HUES64 (cell line): ENCODE measurements at regions not wholly inside any gene's neighbourhood (a gene's known extent, or its start where the extent isn't known, plus 50 kb on each side); places are given as distances from the start of the nearest gene placed in this dataset.
"Not testable (repeated sequence)": the region's sequence is repeated elsewhere in the genome, so short reads cannot be mapped to it uniquely, and the experiment has no call there.

Source experiments
- H3K27ac ChIP-seq: 2 replicates; pipeline ENCODE4 v1.7.0; 2013; ENCODE audit warnings: low read depth, low read length, inconsistent platforms
- H3K27me3 ChIP-seq: 2 replicates; pipeline ENCODE4 v1.6.1; 2013; ENCODE audit warnings: mild to moderate bottlenecking, low read length; ENCODE audit not compliant: insufficient read depth
- H3K36me3 ChIP-seq: 2 replicates; pipeline ENCODE4 v1.6.1; 2013; ENCODE audit warnings: mild to moderate bottlenecking, low read length; ENCODE audit not compliant: insufficient read depth
- H3K4me1 ChIP-seq: 2 replicates; pipeline ENCODE4 v1.6.1; 2013; ENCODE audit warnings: mild to moderate bottlenecking, low read length, moderate library complexity; ENCODE audit not compliant: insufficient read depth
- H3K4me3 ChIP-seq: 2 replicates; pipeline ENCODE4 v1.5.1; 2013; ENCODE audit warnings: mild to moderate bottlenecking, low read length, moderate library complexity
- H3K9ac ChIP-seq: 2 replicates; pipeline ENCODE4 v1.6.1; 2013; ENCODE audit warnings: mild to moderate bottlenecking, low read depth, low read length
- H3K9me3 ChIP-seq: 2 replicates; pipeline ENCODE4 v1.6.1; 2013; ENCODE audit warnings: low read depth, low read length; ENCODE audit not compliant: insufficient read depth
- WGBS: fragments of 150-250, 120-280 bp; methylation state at CpG from one replicate; pipeline ENCODE4 v1.1.7; 2013; ENCODE audit warnings: missing lambda C conversion rate; 5-methylcytosine and 5-hydroxymethylcytosine counted together

DNA sequence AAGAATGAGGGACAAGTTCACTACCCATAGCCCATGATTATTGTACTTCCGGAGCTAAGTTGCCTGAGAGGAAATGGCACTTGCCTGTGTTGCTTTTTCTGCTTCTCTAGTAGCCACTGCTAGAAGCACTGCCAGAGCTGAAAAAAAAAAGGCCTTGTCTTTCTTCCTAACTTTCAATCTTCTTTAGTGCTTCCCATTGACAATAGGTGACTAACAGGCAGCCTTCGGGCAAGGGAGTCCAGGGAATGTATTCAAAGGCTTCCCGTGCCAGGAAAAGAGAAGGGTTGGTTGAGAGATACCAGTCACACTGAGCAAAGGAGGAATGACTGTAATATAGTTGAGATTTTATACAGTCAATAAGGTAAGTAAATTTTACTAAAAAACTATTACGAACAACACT lies 242.0 kb downstream of the CALCRL start:
- Histone ChIP-seq H3K4me3 (no peak overlapping the region), H3K9ac (no peak overlapping the region), H3K27ac (no peak overlapping the region), H3K27me3 (no peaks in the 10 kb centered on the region), H3K4me1 (no peaks in the 10 kb centered on the region), H3K9me3 (0 out of 2 replicates have a peak, but pooled peaks cover 4% of the 10 kb centered on the region), H3K36me3 (no peaks in the 10 kb centered on the region)
- WGBS: 80% methylated on average over 3 of the region's 4 CpGs

DNA sequence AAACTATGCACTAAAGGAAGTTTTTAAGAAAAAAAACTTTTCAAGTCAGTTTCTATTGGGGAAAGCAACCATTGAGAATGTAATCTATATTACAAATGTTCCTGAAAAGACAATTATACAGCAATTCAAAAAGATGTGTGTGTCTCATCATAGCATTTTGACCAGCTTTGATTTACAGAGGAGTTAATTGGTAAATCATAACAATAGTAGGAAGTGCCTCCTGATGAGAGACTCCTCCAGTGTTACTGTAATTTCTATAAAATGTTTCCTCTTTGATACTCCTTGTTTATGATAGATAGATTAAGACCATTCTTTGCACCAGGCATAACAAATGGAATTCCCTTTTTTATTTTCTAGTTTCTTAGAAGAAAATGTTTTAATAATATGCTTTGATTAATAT lies 249.9 kb downstream of the CALCRL start:
- Histone ChIP-seq H3K36me3 (no peaks in the 10 kb centered on the region), H3K27ac (no peak overlapping the region), H3K9me3 (no peaks in the 10 kb centered on the region), H3K27me3 (no peaks in the 10 kb centered on the region), H3K4me1 (no peaks in the 10 kb centered on the region), H3K4me3 (no peak overlapping the region), H3K9ac (no peak overlapping the region)

DNA sequence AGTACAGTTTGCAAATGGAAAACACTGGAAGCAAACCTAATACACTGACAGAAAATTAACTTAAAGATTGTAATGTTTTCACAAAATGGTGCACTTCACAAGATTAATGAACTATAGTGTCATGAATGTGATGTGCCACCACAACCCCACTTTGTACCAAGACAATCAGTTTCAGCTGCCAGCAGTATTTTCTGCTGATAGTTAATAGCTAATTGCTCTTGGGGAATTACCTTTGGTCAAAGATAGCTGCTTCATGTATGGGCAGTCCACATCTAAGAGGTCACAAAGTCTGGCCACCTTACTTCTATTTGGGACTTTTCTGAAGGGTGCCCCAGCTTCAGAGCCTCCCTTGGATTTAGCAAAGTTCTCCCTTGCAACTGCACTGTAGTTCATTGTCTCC lies 254.0 kb downstream of the CALCRL start:
- no peaks in the 10 kb centered on the region for H3K4me1 ChIP-seq
- no peak overlapping the region for H3K4me3 ChIP-seq
- H3K27ac ChIP-seq: no peak overlapping the region
- no peaks in the 10 kb centered on the region for H3K9me3 ChIP-seq
- H3K9ac ChIP-seq: no peak overlapping the region
- H3K36me3 ChIP-seq: no peaks in the 10 kb centered on the region
- H3K27me3 ChIP-seq: no peaks in the 10 kb centered on the region

DNA sequence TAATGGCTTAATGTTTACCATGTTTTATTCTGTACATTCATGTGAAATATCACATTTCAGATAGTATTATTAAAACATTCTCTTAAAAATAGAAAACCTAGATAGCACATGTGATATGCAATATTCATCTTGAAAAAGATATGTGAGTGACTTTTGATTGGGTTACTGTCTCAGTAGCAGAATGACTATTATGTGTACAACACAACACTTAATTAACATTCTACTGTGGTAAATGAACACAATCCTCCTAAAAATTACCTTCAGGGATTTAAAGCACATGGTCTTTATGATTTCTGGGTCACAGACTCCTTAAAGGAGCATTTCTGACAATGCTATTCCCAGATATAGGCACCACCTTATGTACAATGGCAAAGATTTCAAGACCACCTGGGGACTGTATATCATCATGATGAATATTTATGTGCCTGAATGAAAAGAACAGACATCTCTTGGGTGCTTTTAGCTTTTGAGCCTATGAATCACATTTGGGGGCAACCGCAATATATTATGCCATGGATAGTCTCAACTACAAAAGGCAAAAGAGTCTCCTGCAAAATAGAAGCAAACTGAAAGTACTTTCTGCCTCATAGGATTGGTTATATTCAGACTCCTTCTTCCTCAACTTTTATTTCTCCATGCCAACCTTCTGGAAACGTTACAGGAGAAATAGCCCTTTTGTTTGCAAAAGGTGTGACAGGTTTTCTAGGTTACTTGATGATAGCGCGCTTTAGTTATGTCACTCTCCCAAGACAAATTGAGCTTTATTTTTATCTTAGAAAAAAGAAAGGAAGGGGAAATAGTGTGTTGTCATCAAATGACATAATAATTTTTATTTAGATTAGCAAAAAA lies 259.0 kb downstream of the CALCRL start:
- H3K4me1 ChIP-seq: no peaks in the 10 kb centered on the region
- H3K9ac ChIP-seq: no peak overlapping the region
- no peaks in the 10 kb centered on the region for H3K9me3 ChIP-seq
- H3K36me3 ChIP-seq: no peaks in the 10 kb centered on the region
- no peak overlapping the region for H3K27ac ChIP-seq
- WGBS: 93% methylated on average over 4 of the region's 4 CpGs
- no peak overlapping the region for H3K4me3 ChIP-seq
- no peaks in the 10 kb centered on the region for H3K27me3 ChIP-seq

DNA sequence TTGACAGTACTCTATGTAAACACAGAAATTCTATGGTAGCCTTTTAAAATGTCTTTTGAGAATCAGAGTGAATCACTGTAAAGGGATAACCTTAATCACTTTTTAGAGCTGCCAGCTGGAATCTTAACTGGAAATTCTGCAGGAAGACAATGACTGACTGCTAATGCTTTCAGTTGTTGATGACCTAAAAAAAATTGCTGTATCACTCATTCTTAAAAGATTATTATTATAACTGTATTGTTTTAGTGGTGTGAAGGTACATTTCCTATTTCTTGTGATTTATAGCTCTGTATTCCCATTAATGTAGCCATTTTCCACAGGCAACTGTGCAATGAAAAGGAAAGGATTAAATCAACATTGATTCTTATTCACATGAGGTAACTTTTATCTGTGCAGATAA lies 260.5 kb downstream of the CALCRL start:
- no peaks in the 10 kb centered on the region for H3K36me3 ChIP-seq
- H3K4me1 ChIP-seq: no peaks in the 10 kb centered on the region
- no peak overlapping the region for H3K9ac ChIP-seq
- no peaks in the 10 kb centered on the region for H3K27me3 ChIP-seq
- H3K4me3 ChIP-seq: no peak overlapping the region
- peaks cover 3% of the 10 kb centered on the region; the same call in 1 of the 2 replicates for H3K9me3 ChIP-seq
- no peak overlapping the region for H3K27ac ChIP-seq

DNA sequence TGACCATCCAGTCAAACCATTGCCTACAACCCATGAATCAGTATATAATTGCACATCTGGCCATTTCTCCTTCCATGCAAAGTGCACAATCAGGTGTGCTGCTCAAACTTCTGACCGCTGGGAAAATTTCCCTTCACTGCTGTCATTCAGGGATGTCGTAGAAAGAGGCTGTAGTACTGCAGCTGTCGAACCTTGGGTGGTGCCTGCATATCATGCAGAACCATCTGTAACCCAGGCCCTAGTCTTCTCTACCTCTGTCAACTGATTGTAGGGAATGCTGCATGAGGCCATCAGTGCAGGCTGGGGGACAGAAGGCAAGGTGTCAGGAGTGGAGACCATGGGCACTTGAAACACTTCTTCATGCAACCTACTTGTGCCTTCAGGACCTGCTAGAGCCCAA lies 267.5 kb downstream of the CALCRL start:
- no peaks in the 10 kb centered on the region for H3K27me3 ChIP-seq
- no peak overlapping the region for H3K9ac ChIP-seq
- peaks cover 5% of the 10 kb centered on the region; the same call in 1 of the 2 replicates for H3K9me3 ChIP-seq
- H3K36me3 ChIP-seq: no peaks in the 10 kb centered on the region
- H3K27ac ChIP-seq: no peak overlapping the region
- H3K4me1 ChIP-seq: no peaks in the 10 kb centered on the region
- H3K4me3 ChIP-seq: no peak overlapping the region
- 95% methylated on average over 3 of the region's 3 CpGs for WGBS

DNA sequence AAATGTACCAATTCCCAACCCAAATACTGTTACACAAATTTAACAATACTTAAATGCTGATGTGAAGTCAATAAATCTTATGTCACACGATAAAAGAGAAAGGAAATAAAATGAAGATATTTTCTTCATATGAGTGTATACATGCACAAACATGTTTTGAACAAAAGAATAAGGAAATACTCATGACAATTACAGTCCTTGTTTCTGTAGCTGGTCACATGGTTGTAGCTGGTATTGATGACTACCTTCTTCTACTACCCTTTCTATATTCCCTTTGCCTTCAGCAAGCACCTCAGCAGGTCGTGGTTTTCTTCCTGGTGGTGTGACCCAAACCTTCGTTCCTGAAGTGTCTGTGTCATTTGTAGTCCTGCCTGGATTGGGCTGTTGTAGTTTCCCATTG lies 269.2 kb downstream of the CALCRL start:
- not testable (repeated sequence) for H3K4me3 ChIP-seq, H3K27ac ChIP-seq, H3K9me3 ChIP-seq, H3K4me1 ChIP-seq, H3K27me3 ChIP-seq, H3K9ac ChIP-seq, H3K36me3 ChIP-seq
- 97% methylated on average over 2 of the region's 3 CpGs for WGBS

DNA sequence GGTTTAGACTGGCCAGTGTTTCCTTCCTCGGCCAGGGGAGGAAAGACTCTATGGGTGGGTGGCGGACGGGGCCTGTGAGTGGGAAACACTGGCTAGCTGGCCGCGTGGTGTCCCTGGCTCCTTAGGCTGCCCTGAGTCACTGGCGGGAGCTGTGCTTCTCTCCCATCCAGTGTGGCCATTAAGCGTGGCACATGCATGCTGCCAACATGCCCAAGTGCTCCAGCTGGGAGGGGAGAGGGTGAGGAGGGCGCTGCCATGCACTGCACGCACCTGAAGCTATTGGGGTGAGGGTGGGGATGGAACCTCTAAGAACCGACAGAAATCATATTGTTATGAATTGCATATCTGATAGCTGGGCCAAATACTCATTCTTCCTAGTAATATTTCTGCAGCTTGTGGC lies 270.8 kb downstream of the CALCRL start:
- no peak overlapping the region for H3K9ac ChIP-seq
- no peaks in the 10 kb centered on the region for H3K9me3 ChIP-seq
- no peaks in the 10 kb centered on the region for H3K27me3 ChIP-seq
- WGBS: 95% methylated on average over 10 of the region's 10 CpGs
- H3K4me3 ChIP-seq: no peak overlapping the region
- H3K36me3 ChIP-seq: no peaks in the 10 kb centered on the region
- no peaks in the 10 kb centered on the region for H3K4me1 ChIP-seq
- H3K27ac ChIP-seq: no peak overlapping the region

DNA sequence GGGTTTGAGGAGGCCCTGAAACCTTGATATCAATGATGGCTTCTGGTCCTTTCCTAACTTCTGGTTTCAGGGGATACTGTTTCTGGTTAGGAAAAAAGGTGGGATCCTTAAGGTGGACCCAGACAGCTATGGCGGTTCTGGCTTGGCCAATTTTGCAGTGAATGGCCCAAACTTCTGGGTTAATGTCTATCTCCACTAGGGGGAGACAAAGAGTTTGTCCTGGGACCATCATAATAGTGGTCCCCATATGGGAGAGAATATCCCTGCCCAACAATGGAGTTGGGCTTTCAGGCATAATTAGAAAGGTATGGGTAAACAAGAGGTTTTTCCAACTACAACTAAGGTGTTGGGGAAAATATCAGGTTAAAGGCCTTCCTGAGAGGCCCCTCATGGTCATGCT lies 273.5 kb downstream of the CALCRL start:
- WGBS: 89% methylated on average over 1 of the region's 1 CpG

DNA sequence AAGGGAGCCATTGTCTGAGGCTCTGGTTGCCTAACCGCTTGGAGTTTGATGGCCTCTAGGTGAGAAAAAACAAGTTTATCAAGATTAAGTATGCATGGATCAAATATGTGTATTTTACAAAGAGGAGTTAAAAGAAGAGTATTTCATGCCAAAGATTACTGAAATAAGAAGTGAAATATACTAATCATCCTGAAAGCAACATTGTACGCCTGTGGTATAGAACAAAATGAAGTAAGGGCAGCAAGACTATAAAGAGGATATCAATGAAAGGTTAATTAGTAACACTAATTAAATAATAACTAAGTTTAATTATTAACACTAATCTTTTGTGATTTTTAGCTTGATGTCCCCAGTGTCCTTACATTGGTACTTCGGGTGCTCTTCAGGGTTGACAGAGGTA lies 276.7 kb downstream of the CALCRL start:
- no peak overlapping the region for H3K9ac ChIP-seq
- no peaks in the 10 kb centered on the region for H3K9me3 ChIP-seq
- no peak overlapping the region for H3K27ac ChIP-seq
- H3K4me1 ChIP-seq: no peaks in the 10 kb centered on the region
- 96% methylated on average over 2 of the region's 3 CpGs for WGBS
- no peak overlapping the region for H3K4me3 ChIP-seq
- no peaks in the 10 kb centered on the region for H3K36me3 ChIP-seq
- no peaks in the 10 kb centered on the region for H3K27me3 ChIP-seq

More for the DNA sequence above, 273.5 kb downstream of the CALCRL start:
- Histone ChIP-seq H3K36me3 (no peaks in the 10 kb centered on the region), H3K9me3 (no peaks in the 10 kb centered on the region), H3K9ac (no peak overlapping the region), H3K27me3 (no peaks in the 10 kb centered on the region), H3K27ac (no peak overlapping the region), H3K4me1 (no peaks in the 10 kb centered on the region), H3K4me3 (no peak overlapping the region)

DNA sequence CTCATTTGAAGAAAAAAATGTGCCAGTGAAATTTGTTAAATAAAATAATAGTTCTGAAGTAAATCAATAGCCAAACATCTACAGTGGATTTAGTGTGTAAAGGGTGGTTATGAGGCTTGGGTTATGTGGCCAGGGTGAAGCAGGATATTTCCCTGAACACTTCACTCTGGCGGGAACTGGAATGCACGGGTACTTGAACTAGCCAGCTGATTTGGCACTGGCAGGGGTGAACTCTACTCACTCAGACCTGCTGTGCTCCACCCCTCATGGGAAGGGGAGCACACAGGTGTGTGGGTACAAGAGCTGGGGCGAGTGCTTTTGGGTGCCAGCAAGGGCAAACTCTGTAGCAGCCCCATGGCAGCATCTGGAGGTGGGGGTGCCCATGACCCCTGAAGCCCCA lies 278.2 kb downstream of the CALCRL start:
- 91% methylated on average over 3 of the region's 3 CpGs for WGBS

More for the DNA sequence above, 278.2 kb downstream of the CALCRL start:
- H3K4me1 ChIP-seq: no peaks in the 10 kb centered on the region
- no peak overlapping the region for H3K9ac ChIP-seq
- H3K9me3 ChIP-seq: no peaks in the 10 kb centered on the region
- H3K27ac ChIP-seq: no peak overlapping the region
- H3K36me3 ChIP-seq: no peaks in the 10 kb centered on the region
- no peaks in the 10 kb centered on the region for H3K27me3 ChIP-seq
- no peak overlapping the region for H3K4me3 ChIP-seq
